ENCODE measurements at regions not wholly inside any gene's neighbourhood (a gene's known extent, or its start where the extent isn't known, plus 50 kb on each side); places are given as distances from the start of the nearest gene placed in this dataset.
"Not testable (repeated sequence)": the region's sequence is repeated elsewhere in the genome, so short reads cannot be mapped to it uniquely, and the experiment has no call there.

DNA sequence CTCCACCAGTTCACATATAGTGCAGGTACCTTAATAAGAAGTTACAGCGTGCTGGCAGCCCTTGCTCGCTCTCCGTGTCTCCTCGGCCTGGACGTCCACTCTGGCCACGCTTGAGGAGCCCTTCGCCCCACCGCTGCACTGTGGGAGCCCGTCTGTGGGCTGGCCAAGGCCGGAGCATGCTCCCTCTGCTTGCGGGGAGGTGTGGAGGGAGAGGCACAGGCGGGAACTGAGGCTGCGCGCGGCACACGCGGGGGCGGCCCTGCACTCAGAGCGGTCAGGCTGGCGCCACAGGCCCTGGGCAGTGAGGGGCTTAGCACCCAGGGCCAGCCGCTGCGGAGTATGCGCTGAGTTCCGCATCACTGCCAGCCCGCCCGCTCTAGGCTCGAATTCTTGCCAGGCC lies 1988.6 kb downstream of the FOXD4L5 start:
- TF ChIP-seq ZNF557 (CRISPR knock-in tag; IDR thresholded peaks at IDR 0.05); ZBTB7A (CRISPR knock-in tag; IDR thresholded peaks at IDR 0.05); MTA3 (CRISPR knock-in tag; IDR thresholded peaks at IDR 0.05); CBFB (CRISPR knock-in tag; IDR thresholded peaks at IDR 0.05); ZNF678 (CRISPR knock-in tag; IDR thresholded peaks at IDR 0.05); ZNF138 (CRISPR knock-in tag; IDR thresholded peaks at IDR 0.05; ENCODE audit: low read depth); ZNF326 (CRISPR knock-in tag; IDR thresholded peaks at IDR 0.05; ENCODE audit: borderline replicate concordance); MXI1 (IDR thresholded peaks at IDR 0.05; ENCODE audit: borderline replicate concordance, low read depth, low read length); RAD21 (CRISPR knock-in tag; IDR thresholded peaks at IDR 0.05); DPF2 (CRISPR knock-in tag; IDR thresholded peaks at IDR 0.05; ENCODE audit: borderline replicate concordance, low read depth): not testable (repeated sequence)
- TF ChIP-seq, protein P1, sequence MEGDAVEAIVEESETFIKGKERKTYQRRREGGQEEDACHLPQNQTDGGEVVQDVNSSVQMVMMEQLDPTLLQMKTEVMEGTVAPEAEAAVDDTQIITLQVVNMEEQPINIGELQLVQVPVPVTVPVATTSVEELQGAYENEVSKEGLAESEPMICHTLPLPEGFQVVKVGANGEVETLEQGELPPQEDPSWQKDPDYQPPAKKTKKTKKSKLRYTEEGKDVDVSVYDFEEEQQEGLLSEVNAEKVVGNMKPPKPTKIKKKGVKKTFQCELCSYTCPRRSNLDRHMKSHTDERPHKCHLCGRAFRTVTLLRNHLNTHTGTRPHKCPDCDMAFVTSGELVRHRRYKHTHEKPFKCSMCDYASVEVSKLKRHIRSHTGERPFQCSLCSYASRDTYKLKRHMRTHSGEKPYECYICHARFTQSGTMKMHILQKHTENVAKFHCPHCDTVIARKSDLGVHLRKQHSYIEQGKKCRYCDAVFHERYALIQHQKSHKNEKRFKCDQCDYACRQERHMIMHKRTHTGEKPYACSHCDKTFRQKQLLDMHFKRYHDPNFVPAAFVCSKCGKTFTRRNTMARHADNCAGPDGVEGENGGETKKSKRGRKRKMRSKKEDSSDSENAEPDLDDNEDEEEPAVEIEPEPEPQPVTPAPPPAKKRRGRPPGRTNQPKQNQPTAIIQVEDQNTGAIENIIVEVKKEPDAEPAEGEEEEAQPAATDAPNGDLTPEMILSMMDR (CRISPR knock-in tag; IDR thresholded peaks at IDR 0.05): not testable (repeated sequence)
